Colonic mucosa (tissue), 4 donors: ENCODE measurements at regions not wholly inside any gene's neighbourhood (a gene's known extent, or its start where the extent isn't known, plus 50 kb on each side); places are given as distances from the start of the nearest gene placed in this dataset.

ENCODE experiments used
- DNase-seq: peaks from one replicate; pipeline ENCODE4 v3.0.0-alpha.2; 2020
- H3K27ac ChIP-seq: fragments of 200-600 bp; one replicate; pipeline ENCODE4 v1.8.0; 2021
- H3K27me3 ChIP-seq: fragments of 200-600 bp; one replicate; pipeline ENCODE4 v1.8.0; 2021
- H3K36me3 ChIP-seq: fragments of 200-600 bp; one replicate; pipeline ENCODE4 v1.8.0; 2021
- H3K4me1 ChIP-seq: fragments of 200-600 bp; one replicate; pipeline ENCODE4 v1.8.0; 2021; ENCODE audit warnings: mild to moderate bottlenecking
- H3K4me3 ChIP-seq: fragments of 200-600 bp; one replicate; pipeline ENCODE4 v1.8.0; 2021
- H3K9ac ChIP-seq, 2 donors: one replicate each; pipeline ENCODE4 v1.7.0; 2013; ENCODE audit warnings: control low read depth in 2 of 2, low read depth in 2 of 2, low read length in 2 of 2
- H3K9me3 ChIP-seq: fragments of 200-600 bp; one replicate; pipeline ENCODE4 v1.8.0; 2021
- intact Hi-C: fragments of 100-400 bp; cut with DNase I; formaldehyde crosslinking; loops from one replicate; pipeline ENCODE4 v1.14.1; 2022
- TF ChIP-seq, protein P1 (sequence below): fragments of 200-600 bp; IDR thresholded peaks from one replicate; pipeline ENCODE4 v1.8.0; 2022; ENCODE audit warnings: antibody characterized with exemption, mild to moderate bottlenecking
- donor health status: healthy.
- donor health status: DM: no; HTN: no; CAD: no.
- donor health status: DM: no; HTN: no; CAD: no.

DNA sequence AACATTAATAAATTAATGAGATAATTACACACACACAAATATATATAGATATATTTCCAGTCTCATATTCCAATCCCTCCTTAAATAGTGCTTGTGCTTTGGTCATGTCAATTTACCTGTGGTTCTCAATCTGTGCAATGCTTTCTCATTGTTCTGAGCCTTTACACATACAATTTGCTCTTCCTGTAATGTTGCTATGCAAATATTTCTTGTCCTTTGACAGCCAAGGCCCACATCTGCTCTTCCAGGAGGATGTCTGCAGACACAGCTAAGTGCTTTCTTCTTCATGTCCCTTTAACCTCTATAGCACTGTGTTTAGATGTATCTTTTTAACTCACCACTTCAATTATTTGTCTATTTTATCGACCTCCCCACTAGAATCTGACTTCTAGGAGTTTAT lies 67.3 kb upstream of the RAPGEF2 start:
- H3K9ac ChIP-seq: no peak overlapping the region
- intact Hi-C loops: no loop called here
- no peaks in the 10 kb centered on the region for H3K36me3 ChIP-seq
- TF ChIP-seq, protein P1, sequence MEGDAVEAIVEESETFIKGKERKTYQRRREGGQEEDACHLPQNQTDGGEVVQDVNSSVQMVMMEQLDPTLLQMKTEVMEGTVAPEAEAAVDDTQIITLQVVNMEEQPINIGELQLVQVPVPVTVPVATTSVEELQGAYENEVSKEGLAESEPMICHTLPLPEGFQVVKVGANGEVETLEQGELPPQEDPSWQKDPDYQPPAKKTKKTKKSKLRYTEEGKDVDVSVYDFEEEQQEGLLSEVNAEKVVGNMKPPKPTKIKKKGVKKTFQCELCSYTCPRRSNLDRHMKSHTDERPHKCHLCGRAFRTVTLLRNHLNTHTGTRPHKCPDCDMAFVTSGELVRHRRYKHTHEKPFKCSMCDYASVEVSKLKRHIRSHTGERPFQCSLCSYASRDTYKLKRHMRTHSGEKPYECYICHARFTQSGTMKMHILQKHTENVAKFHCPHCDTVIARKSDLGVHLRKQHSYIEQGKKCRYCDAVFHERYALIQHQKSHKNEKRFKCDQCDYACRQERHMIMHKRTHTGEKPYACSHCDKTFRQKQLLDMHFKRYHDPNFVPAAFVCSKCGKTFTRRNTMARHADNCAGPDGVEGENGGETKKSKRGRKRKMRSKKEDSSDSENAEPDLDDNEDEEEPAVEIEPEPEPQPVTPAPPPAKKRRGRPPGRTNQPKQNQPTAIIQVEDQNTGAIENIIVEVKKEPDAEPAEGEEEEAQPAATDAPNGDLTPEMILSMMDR: no peak
- H3K27ac ChIP-seq: no peak overlapping the region
- no peaks in the 10 kb centered on the region for H3K9me3 ChIP-seq
- H3K4me1 ChIP-seq: no peaks in the 10 kb centered on the region
- no peak overlapping the region for H3K4me3 ChIP-seq
- H3K27me3 ChIP-seq: no peaks in the 10 kb centered on the region
- no peak for DNase-seq

DNA sequence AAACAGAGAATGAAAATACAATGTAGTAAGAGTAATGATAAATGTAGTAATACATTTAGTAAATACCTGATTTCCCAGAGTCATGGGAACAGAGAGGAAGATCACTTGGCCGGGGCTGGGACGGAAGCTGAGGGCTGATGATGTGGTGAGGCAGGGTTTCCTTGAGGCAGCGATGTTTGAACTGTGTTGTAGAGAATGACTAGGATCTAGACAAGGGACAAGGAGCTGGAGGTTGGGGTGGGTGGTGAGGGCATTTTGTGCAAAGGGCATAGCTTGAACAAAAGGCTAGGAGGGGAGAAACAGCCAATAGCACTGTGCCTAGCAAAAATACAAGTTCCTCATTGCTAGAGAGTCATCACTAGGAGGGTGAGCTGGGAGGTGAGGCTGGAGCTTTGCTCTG lies 64.3 kb upstream of the RAPGEF2 start:
- Histone ChIP-seq H3K4me3 (no peak overlapping the region), H3K9me3 (no peaks in the 10 kb centered on the region), H3K9ac (no peak overlapping the region), H3K36me3 (no peaks in the 10 kb centered on the region), H3K27ac (no peak overlapping the region), H3K27me3 (no peaks in the 10 kb centered on the region), H3K4me1 (no peaks in the 10 kb centered on the region)
- intact Hi-C loops: no loop called here
- TF ChIP-seq, protein P1: no peak
- DNase-seq: no peak

DNA sequence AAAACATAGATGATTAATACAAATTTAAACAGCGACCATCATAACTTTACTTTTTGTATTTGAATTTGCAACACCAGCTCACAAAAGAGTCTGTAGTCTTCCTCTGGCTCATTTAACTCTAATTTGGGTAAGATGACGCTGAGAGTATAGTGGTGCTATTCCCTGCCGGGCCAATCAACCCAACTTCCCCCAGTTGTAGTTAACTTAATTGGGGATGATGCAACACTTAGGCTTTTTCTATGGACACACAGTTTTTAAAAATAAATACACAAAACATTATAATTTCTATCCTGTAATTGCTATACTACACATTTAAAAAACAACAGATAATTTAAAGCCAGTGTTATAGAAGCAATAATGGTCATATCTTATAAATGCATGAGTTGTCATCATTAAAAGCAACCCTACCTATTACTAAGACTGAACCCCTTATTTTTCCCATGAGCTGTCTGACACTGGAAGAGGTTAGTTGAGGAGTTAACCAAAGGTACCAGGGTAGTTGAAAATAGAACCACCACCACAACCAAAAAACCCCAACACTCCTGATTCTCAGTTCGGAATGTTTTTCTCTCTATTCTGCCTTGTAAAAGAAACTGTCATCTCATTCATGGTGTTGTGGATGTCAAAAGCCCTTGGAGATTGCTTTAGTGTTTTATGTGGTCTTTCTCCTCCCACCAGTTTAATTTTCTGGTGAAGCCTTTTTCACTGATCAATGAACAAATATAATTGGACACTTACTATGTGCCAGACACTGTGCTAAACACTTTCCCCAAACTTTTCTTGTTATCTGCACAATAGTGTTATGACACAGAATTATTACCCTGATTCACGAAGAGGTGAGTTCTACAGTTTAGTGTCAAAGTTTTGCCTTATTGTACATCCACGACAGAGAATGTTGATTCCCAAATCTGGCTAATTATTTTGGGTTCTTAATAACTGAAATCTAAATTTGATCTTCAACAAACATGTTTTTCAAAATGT lies 61.5 kb upstream of the RAPGEF2 start:
- Histone ChIP-seq H3K27me3 (no peaks in the 10 kb centered on the region), H3K9ac (no peak overlapping the region), H3K4me3 (no peak overlapping the region), H3K9me3 (no peaks in the 10 kb centered on the region), H3K36me3 (no peaks in the 10 kb centered on the region), H3K27ac (no peak overlapping the region), H3K4me1 (no peaks in the 10 kb centered on the region)
- intact Hi-C loops: no loop called here
- no peak for DNase-seq
- TF ChIP-seq, protein P1: no peak

DNA sequence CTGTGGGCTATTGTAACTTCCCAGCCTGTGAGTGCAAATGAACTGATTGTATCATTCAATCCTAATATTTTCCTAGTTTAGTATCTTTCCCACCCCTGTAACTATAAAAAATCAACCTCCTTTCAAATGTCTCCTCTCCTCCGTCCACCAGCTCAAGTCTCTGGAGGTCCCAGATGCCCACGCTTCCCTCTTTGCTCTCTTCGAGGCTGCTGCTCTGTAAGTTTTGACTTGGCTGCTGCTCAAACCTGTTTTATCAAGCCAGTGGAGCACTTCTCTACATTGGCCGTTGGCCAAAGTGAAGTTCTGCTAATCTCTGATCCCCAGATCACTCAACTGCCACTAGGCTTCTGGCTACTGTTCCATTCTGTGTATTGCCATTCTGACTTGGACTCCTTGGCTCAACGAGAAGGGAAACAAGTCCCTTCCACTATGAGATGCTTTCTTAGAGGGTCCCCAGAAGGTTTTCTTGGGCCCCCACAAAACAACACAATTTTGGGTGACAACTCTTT lies 60.7 kb upstream of the RAPGEF2 start:
- peak; percentile 41 for DNase-seq
- no peaks in the 10 kb centered on the region for H3K9me3 ChIP-seq
- no peak overlapping the region for H3K27ac ChIP-seq
- H3K4me1 ChIP-seq: no peaks in the 10 kb centered on the region
- intact Hi-C loops: no loop called here
- TF ChIP-seq, protein P1: no peak
- no peaks in the 10 kb centered on the region for H3K27me3 ChIP-seq
- no peaks in the 10 kb centered on the region for H3K36me3 ChIP-seq
- no peak overlapping the region for H3K9ac ChIP-seq
- H3K4me3 ChIP-seq: no peak overlapping the region

DNA sequence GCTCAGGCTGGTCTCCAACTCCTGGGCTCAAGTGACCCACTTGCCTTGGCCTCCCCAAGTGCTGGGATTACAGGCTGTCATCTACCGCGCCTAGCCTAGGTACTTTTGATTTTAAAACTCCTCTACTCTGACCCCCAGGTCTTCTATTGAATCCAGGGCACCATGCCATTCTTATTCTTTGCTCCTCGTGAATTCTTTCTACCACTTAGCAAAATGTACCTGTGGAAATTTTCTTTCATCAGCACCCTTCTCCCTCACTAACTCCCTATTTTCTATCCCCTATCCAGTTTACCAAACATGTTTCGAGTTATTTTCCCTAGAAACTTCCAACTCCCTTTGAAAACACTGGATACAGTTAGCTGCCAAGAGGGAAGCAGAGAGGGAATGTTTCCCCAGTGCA lies 60.0 kb upstream of the RAPGEF2 start:
- no peaks in the 10 kb centered on the region for H3K36me3 ChIP-seq
- H3K9ac ChIP-seq: no peak overlapping the region
- intact Hi-C loops: no loop called here
- no peaks in the 10 kb centered on the region for H3K4me1 ChIP-seq
- no peak overlapping the region for H3K4me3 ChIP-seq
- H3K9me3 ChIP-seq: no peaks in the 10 kb centered on the region
- DNase-seq: no peak
- TF ChIP-seq, protein P1: no peak
- no peaks in the 10 kb centered on the region for H3K27me3 ChIP-seq
- H3K27ac ChIP-seq: no peak overlapping the region
